GM19397 (cell line): ENCODE measurements at regions not wholly inside any gene's neighbourhood (a gene's known extent, or its start where the extent isn't known, plus 50 kb on each side); places are given as distances from the start of the nearest gene placed in this dataset.

Experiments used
- ATAC-seq: cut with Tn5 transposase; IDR thresholded peaks from one replicate; pipeline ENCODE4 v1.9.1; 2021; ENCODE audit warnings: mild to moderate bottlenecking, moderate library complexity; ENCODE audit not compliant: unreplicated experiment

- ATAC-seq = no peak
Measured at GRCh38 chr1:209377995-209378394, 205.5 kb upstream of the CAMK1G start.

GRCh38 chr1:209379280-209379679 lies 204.2 kb upstream of the CAMK1G start:
- ATAC-seq = no peak

GRCh38 chr1:209380420-209380819 lies 203.1 kb upstream of the CAMK1G start:
- ATAC-seq = no peak

- ATAC-seq = no peak
Measured at GRCh38 chr1:209382231-209383100, 201.0 kb upstream of the CAMK1G start.

GRCh38 chr1:209383422-209383821 lies 200.1 kb upstream of the CAMK1G start:
- ATAC-seq = no peak

GRCh38 chr1:209383907-209384709 lies 199.4 kb upstream of the CAMK1G start:
- no peak for ATAC-seq

GRCh38 chr1:209384710-209385550 lies 198.6 kb upstream of the CAMK1G start:
- no peak for ATAC-seq

GRCh38 chr1:209386156-209386555 lies 197.4 kb upstream of the CAMK1G start:
- ATAC-seq = no peak

- no peak for ATAC-seq
Measured at GRCh38 chr1:209387271-209387968, 196.1 kb upstream of the CAMK1G start.

- ATAC-seq = no peak
Measured at GRCh38 chr1:209387969-209388329, 195.6 kb upstream of the CAMK1G start.

GRCh38 chr1:209388358-209388757 lies 195.2 kb upstream of the CAMK1G start:
- ATAC-seq = no peak

- ATAC-seq = no peak
Measured at GRCh38 chr1:209389258-209389657, 194.3 kb upstream of the CAMK1G start.

GRCh38 chr1:209389975-209390374 lies 193.5 kb upstream of the CAMK1G start:
- ATAC-seq = no peak

GRCh38 chr1:209390764-209391163 lies 192.8 kb upstream of the CAMK1G start:
- no peak for ATAC-seq

GRCh38 chr1:209391792-209392191 lies 191.7 kb upstream of the CAMK1G start:
- ATAC-seq = no peak

GRCh38 chr1:209395169-209395568 lies 188.3 kb upstream of the CAMK1G start:
- ATAC-seq = no peak

- ATAC-seq = no peak
Measured at GRCh38 chr1:209397371-209397770, 186.1 kb upstream of the CAMK1G start.

- no peak for ATAC-seq
Measured at GRCh38 chr1:209397910-209398309, 185.6 kb upstream of the CAMK1G start.

- no peak for ATAC-seq
Measured at GRCh38 chr1:209398313-209398991, 185.1 kb upstream of the CAMK1G start.

- no peak for ATAC-seq
Measured at GRCh38 chr1:209399800-209400199, 183.7 kb upstream of the CAMK1G start.
